ENCODE measurements at regions not wholly inside any gene's neighbourhood (a gene's known extent, or its start where the extent isn't known, plus 50 kb on each side); places are given as distances from the start of the nearest gene placed in this dataset.
A peak's percentile ranks its signal among the peaks of the same experiment; 100 is the strongest.

GRCh38 chr18:73690222-73690621 lies 457.4 kb downstream of the FBXO15 start:
- H4K8ac ChIP-seq (ENCODE audit: low read depth, low read length), result no peak overlapping the region
- peak overlapping the region; percentile 79 for H2BK120ac ChIP-seq (ENCODE audit: insufficient read depth, low read length, poor library complexity)
- H2BK12ac ChIP-seq (ENCODE audit: low read length), result peak overlapping the region; percentile 12
- no peaks in the 10 kb centered on the region for H3K27me3 ChIP-seq (ENCODE audit: insufficient read depth, low read length)
- peak overlapping the region; percentile 13 for H2AK5ac ChIP-seq (ENCODE audit: low read length)
- H3K14ac ChIP-seq (ENCODE audit: low read length), result no peak overlapping the region
- H3K9me3 ChIP-seq (ENCODE audit: insufficient read depth, low read depth, low read length), result no peaks in the 10 kb centered on the region
- no peak overlapping the region for H3K4me2 ChIP-seq (ENCODE audit: low read length)
- H3K79me1 ChIP-seq (ENCODE audit: low read length), result peaks cover 24% of the 10 kb centered on the region
- no peak overlapping the region for H4K12ac ChIP-seq (ENCODE audit: low read depth, low read length)
- H2AFZ ChIP-seq (ENCODE audit: insufficient read depth, low read length, poor library complexity), result no peak overlapping the region
- peak overlapping the region; percentile 29 for H2BK5ac ChIP-seq (ENCODE audit: low read depth, low read length, poor library complexity)
- H3K4me1 ChIP-seq (ENCODE audit: control insufficient read depth in 1 of 2, insufficient read depth in 2 of 2, low read length in 2 of 2), result peaks cover 16 to 28% of the 10 kb centered on the region in 2 experiments
- no peak overlapping the region for H3K9ac ChIP-seq (ENCODE audit: low read length)
- H3K18ac ChIP-seq (ENCODE audit: low read length), result no peak overlapping the region
- H3K4ac ChIP-seq (ENCODE audit: low read depth, low read length), result no peak overlapping the region
- peak overlapping the region; percentile 75 for H4K91ac ChIP-seq (ENCODE audit: low read depth, low read length)
- WGBS (ENCODE audit: extremely low coverage, insufficient coverage, insufficient read length), result no CpG with 5 or more reads among the region's 3 CpGs
- H3K4me3 ChIP-seq (ENCODE audit: low read depth, low read length), result no peak overlapping the region
- no peak overlapping the region for H3K23ac ChIP-seq (ENCODE audit: low read length)
- peak overlapping the region; percentile 87 for H3K27ac ChIP-seq (ENCODE audit: low read depth, low read length)
- DNase-seq, result no peak
- H3K36me3 ChIP-seq (ENCODE audit: control insufficient read depth in 1 of 2, insufficient read depth in 2 of 2, low read length in 2 of 2), result no peaks in the 10 kb centered on the region
- no peaks in the 10 kb centered on the region for H3K79me2 ChIP-seq (ENCODE audit: control insufficient read depth, insufficient read depth, low read length, poor library complexity)

DNA sequence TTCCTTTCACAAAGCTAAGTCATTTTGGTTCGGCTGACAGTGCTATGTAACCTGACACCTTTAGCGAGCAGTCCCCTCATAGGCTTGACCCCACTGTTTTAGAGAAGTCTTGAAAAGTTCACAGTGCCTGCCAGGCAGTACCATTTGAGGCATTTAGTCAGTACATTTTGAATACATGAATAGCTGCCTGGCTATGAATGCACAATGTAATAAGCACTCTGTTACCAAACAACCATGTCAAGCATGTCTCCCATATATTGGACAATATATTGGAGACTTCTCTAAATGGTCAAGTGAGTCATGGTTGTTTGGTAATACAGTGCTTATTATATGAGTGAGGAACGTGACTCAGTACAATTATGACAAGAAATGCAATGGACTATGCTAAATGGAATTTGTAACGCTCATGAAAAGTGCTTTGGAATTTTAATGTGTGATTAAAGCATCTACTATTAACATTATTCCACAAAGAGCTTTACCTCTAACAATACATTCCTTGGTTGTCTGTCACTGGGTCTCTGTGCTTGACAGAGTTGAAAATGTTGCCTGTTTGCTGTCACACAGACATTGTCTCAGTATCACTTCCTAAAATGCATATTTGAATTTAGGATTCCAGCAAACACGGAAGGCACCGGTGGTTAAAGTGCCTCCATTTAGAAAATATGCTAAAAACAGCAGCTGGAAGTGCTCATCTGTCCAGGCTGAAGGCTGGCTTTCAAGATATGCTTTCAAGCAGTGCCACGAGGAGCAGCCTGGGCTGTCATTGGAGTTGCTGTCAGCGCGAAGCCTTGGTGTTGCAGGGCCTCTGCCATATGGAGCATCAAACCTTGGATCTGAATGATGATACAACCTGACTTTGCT lies 458.6 kb downstream of the FBXO15 start:
- Histone ChIP-seq H3K4me1 (ENCODE audit: control insufficient read depth in 1 of 2, insufficient read depth in 2 of 2, low read length in 2 of 2) (peaks cover 16 to 28% of the 10 kb centered on the region in 2 experiments), H3K4me2 (ENCODE audit: low read length) (peak overlapping the region; percentile 8), H4K8ac (ENCODE audit: low read depth, low read length) (no peak overlapping the region), H3K27me3 (ENCODE audit: insufficient read depth, low read length) (no peaks in the 10 kb centered on the region), H3K79me2 (ENCODE audit: control insufficient read depth, insufficient read depth, low read length, poor library complexity) (no peaks in the 10 kb centered on the region), H2BK12ac (ENCODE audit: low read length) (no peak overlapping the region), H2AK5ac (ENCODE audit: low read length) (no peak overlapping the region), H3K9me3 (ENCODE audit: insufficient read depth, low read depth, low read length) (no peaks in the 10 kb centered on the region), H4K91ac (ENCODE audit: low read depth, low read length) (no peak overlapping the region), H3K4me3 (ENCODE audit: low read depth, low read length) (no peak overlapping the region), H3K27ac (ENCODE audit: low read depth, low read length) (peak overlapping the region; percentile 87), H3K9ac (ENCODE audit: low read length) (no peak overlapping the region), H2BK5ac (ENCODE audit: low read depth, low read length, poor library complexity) (peak overlapping the region; percentile 55), H3K14ac (ENCODE audit: low read length) (no peak overlapping the region), H3K18ac (ENCODE audit: low read length) (no peak overlapping the region), H3K36me3 (ENCODE audit: control insufficient read depth in 1 of 2, insufficient read depth in 2 of 2, low read length in 2 of 2) (no peaks in the 10 kb centered on the region), H2BK120ac (ENCODE audit: insufficient read depth, low read length, poor library complexity) (peak overlapping the region; percentile 9), H3K79me1 (ENCODE audit: low read length) (peaks cover 24% of the 10 kb centered on the region), H3K23ac (ENCODE audit: low read length) (no peak overlapping the region), H2AFZ (ENCODE audit: insufficient read depth, low read length, poor library complexity) (no peak overlapping the region), H4K12ac (ENCODE audit: low read depth, low read length) (no peak overlapping the region), H3K4ac (ENCODE audit: low read depth, low read length) (no peak overlapping the region)
- peak; percentile 59 to 93 for DNase-seq
- no CpG with 5 or more reads among the region's 9 CpGs for WGBS (ENCODE audit: extremely low coverage, insufficient coverage, insufficient read length)

DNA sequence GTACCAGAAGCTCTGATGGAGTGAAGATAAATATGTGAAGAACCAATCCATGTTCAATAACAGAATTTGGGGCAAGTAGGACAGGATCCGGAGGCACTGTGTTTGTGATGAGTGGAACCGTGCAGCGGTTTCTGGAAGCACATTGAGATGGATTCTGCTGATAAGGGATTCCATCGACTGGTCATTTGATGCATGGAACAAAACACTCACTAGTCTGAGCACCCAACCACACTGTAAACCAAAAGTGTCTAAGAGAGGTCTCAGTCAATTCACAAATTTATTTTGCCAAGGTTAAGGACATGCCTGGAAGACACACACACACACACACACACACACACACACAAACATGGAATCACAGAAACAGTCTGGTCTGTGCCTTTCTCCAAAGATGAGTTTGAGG lies 459.5 kb downstream of the FBXO15 start:
- no peak overlapping the region for H3K9ac ChIP-seq (ENCODE audit: low read length)
- peak overlapping the region; percentile 67 for H4K91ac ChIP-seq (ENCODE audit: low read depth, low read length)
- H2BK12ac ChIP-seq (ENCODE audit: low read length), result no peak overlapping the region
- H2AK5ac ChIP-seq (ENCODE audit: low read length), result no peak overlapping the region
- no peak overlapping the region for H3K23ac ChIP-seq (ENCODE audit: low read length)
- peaks cover 24% of the 10 kb centered on the region for H3K79me1 ChIP-seq (ENCODE audit: low read length)
- no peaks in the 10 kb centered on the region for H3K79me2 ChIP-seq (ENCODE audit: control insufficient read depth, insufficient read depth, low read length, poor library complexity)
- H3K4me2 ChIP-seq (ENCODE audit: low read length), result peak overlapping the region; percentile 8
- H2AFZ ChIP-seq (ENCODE audit: insufficient read depth, low read length, poor library complexity), result no peak overlapping the region
- no CpG with 5 or more reads among the region's 4 CpGs for WGBS (ENCODE audit: extremely low coverage, insufficient coverage, insufficient read length)
- H4K12ac ChIP-seq (ENCODE audit: low read depth, low read length), result no peak overlapping the region
- no peak overlapping the region for H3K4me3 ChIP-seq (ENCODE audit: low read depth, low read length)
- H3K27me3 ChIP-seq (ENCODE audit: insufficient read depth, low read length), result no peaks in the 10 kb centered on the region
- peak in 1 of 2 donors; percentile 8 for DNase-seq
- no peak overlapping the region for H3K18ac ChIP-seq (ENCODE audit: low read length)
- H3K4me1 ChIP-seq (ENCODE audit: control insufficient read depth in 1 of 2, insufficient read depth in 2 of 2, low read length in 2 of 2), result peaks cover 16 to 28% of the 10 kb centered on the region in 2 experiments
- peak overlapping the region; percentile 55 for H2BK5ac ChIP-seq (ENCODE audit: low read depth, low read length, poor library complexity)
- no peaks in the 10 kb centered on the region for H3K36me3 ChIP-seq (ENCODE audit: control insufficient read depth in 1 of 2, insufficient read depth in 2 of 2, low read length in 2 of 2)
- peak overlapping the region; percentile 9 for H2BK120ac ChIP-seq (ENCODE audit: insufficient read depth, low read length, poor library complexity)
- no peak overlapping the region for H3K4ac ChIP-seq (ENCODE audit: low read depth, low read length)
- no peak overlapping the region for H4K8ac ChIP-seq (ENCODE audit: low read depth, low read length)
- no peaks in the 10 kb centered on the region for H3K9me3 ChIP-seq (ENCODE audit: insufficient read depth, low read depth, low read length)
- no peak overlapping the region for H3K14ac ChIP-seq (ENCODE audit: low read length)
- H3K27ac ChIP-seq (ENCODE audit: low read depth, low read length), result peak overlapping the region; percentile 85

DNA sequence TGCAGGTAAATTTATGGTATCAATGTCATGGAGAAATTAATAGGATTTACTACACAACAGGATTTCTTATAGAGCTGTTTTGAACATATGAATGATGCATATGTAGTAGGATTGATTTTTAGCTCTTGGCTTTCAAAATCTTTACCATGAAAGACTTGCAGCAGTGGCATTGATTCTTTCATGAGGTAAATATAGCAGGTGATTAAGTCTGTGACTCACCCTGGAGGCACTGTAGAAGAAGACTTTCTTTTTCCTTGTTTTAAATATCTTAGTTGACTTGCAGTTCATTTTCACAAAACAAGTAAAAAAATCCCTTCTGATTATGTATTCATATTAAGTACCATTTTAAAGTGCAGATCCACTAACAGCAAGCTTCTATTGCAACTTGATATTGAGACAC lies 463.0 kb downstream of the FBXO15 start:
- no peak overlapping the region for H3K4me2 ChIP-seq (ENCODE audit: low read length)
- no peaks in the 10 kb centered on the region for H3K36me3 ChIP-seq (ENCODE audit: control insufficient read depth in 1 of 2, insufficient read depth in 2 of 2, low read length in 2 of 2)
- no peaks in the 10 kb centered on the region for H3K79me2 ChIP-seq (ENCODE audit: control insufficient read depth, insufficient read depth, low read length, poor library complexity)

More for the DNA sequence above, 463.0 kb downstream of the FBXO15 start:
- Histone ChIP-seq H4K12ac (ENCODE audit: low read depth, low read length) (no peak overlapping the region), H3K4ac (ENCODE audit: low read depth, low read length) (no peak overlapping the region), H3K27ac (ENCODE audit: low read depth, low read length) (no peak overlapping the region), H4K91ac (ENCODE audit: low read depth, low read length) (no peak overlapping the region), H3K9ac (ENCODE audit: low read length) (no peak overlapping the region), H3K23ac (ENCODE audit: low read length) (no peak overlapping the region), H2BK5ac (ENCODE audit: low read depth, low read length, poor library complexity) (no peak overlapping the region), H2BK12ac (ENCODE audit: low read length) (no peak overlapping the region), H3K79me1 (ENCODE audit: low read length) (peaks cover 15% of the 10 kb centered on the region), H2BK120ac (ENCODE audit: insufficient read depth, low read length, poor library complexity) (no peak overlapping the region), H2AFZ (ENCODE audit: insufficient read depth, low read length, poor library complexity) (no peak overlapping the region), H2AK5ac (ENCODE audit: low read length) (no peak overlapping the region), H3K14ac (ENCODE audit: low read length) (no peak overlapping the region), H3K9me3 (ENCODE audit: insufficient read depth, low read depth, low read length) (no peaks in the 10 kb centered on the region), H3K4me1 (ENCODE audit: control insufficient read depth in 1 of 2, insufficient read depth in 2 of 2, low read length in 2 of 2) (peaks cover 4 to 13% of the 10 kb centered on the region in 2 experiments), H3K18ac (ENCODE audit: low read length) (no peak overlapping the region), H3K4me3 (ENCODE audit: low read depth, low read length) (no peak overlapping the region), H3K27me3 (ENCODE audit: insufficient read depth, low read length) (no peaks in the 10 kb centered on the region), H4K8ac (ENCODE audit: low read depth, low read length) (no peak overlapping the region)
- no peak for DNase-seq

Measured in trophoblast cell (in vitro differentiated cells and primary cell).